H9 (cell line): ENCODE measurements at regions not wholly inside any gene's neighbourhood (a gene's known extent, or its start where the extent isn't known, plus 50 kb on each side); places are given as distances from the start of the nearest gene placed in this dataset.

ENCODE experiments used
- DNase-seq: peaks from one replicate; pipeline ENCODE4 v3.0.0-alpha.2; 2017
- H2AFZ ChIP-seq: one replicate; pipeline ENCODE4 v1.6.1; 2013; ENCODE audit warnings: mild to moderate bottlenecking, low read length, control low read depth, moderate library complexity
- H2AK5ac ChIP-seq: 2 replicates; pipeline ENCODE4 v1.6.1; 2013; ENCODE audit warnings: low read length, control low read depth, mixed read lengths; ENCODE audit not compliant: insufficient read length
- H2BK120ac ChIP-seq: one replicate; pipeline ENCODE4 v1.6.1; 2013; ENCODE audit warnings: low read depth, mild to moderate bottlenecking, low read length, control low read depth, inconsistent platforms; ENCODE audit not compliant: poor library complexity, severe bottlenecking
- H2BK12ac ChIP-seq: 2 replicates; pipeline ENCODE4 v1.6.1; 2013; ENCODE audit warnings: low read length, control low read depth, mixed read lengths, low read depth; ENCODE audit not compliant: insufficient read length
- H2BK15ac ChIP-seq: 2 replicates; pipeline ENCODE4 v1.6.1; 2013; ENCODE audit warnings: low read depth, low read length, control low read depth
- H2BK20ac ChIP-seq: one replicate; pipeline ENCODE4 v1.6.1; 2013; ENCODE audit warnings: low read depth, mild to moderate bottlenecking, low read length, control low read depth, inconsistent platforms; ENCODE audit not compliant: poor library complexity, severe bottlenecking
- H2BK5ac ChIP-seq: 2 replicates; pipeline ENCODE4 v1.6.1; 2013; ENCODE audit warnings: low read length, control low read depth, mixed read lengths; ENCODE audit not compliant: insufficient read length
- H3K14ac ChIP-seq: 2 replicates; pipeline ENCODE4 v1.6.1; 2013; ENCODE audit warnings: low read length, control low read depth; ENCODE audit not compliant: insufficient read depth
- H3K18ac ChIP-seq: 2 replicates; pipeline ENCODE4 v1.6.1; 2013; ENCODE audit warnings: low read depth, mild to moderate bottlenecking, mixed read lengths, low read length, control low read depth; ENCODE audit not compliant: insufficient read length
- H3K23ac ChIP-seq: 2 replicates; pipeline ENCODE4 v1.6.1; 2013; ENCODE audit warnings: low read length, control low read depth, mixed read lengths, low read depth; ENCODE audit not compliant: insufficient read length
- H3K23me2 ChIP-seq: 2 replicates; pipeline ENCODE4 v1.6.1; 2013; ENCODE audit warnings: low read depth, mild to moderate bottlenecking, mixed read lengths, low read length, control low read depth; ENCODE audit not compliant: insufficient read length, poor library complexity, severe bottlenecking
- H3K27ac ChIP-seq: 2 replicates; pipeline ENCODE4 v1.5.1; 2013; ENCODE audit warnings: low read length, control low read depth, mixed read lengths, low read depth; ENCODE audit not compliant: insufficient read length
- H3K27me3 ChIP-seq: 2 replicates; pipeline ENCODE4 v1.6.1; 2013; ENCODE audit warnings: low read length, control low read depth, inconsistent platforms; ENCODE audit not compliant: insufficient read depth
- H3K4ac ChIP-seq: 2 replicates; pipeline ENCODE4 v1.6.1; 2013; ENCODE audit warnings: low read depth, mild to moderate bottlenecking, control low read depth, inconsistent platforms, low read length, moderate library complexity
- H3K4me1 ChIP-seq: 2 replicates; pipeline ENCODE4 v1.6.1; 2013; ENCODE audit warnings: low read length, control low read depth, inconsistent platforms; ENCODE audit not compliant: insufficient read depth
- H3K4me2 ChIP-seq: 2 replicates; pipeline ENCODE4 v1.6.1; 2013; ENCODE audit warnings: low read length, control low read depth, mixed read lengths; ENCODE audit not compliant: insufficient read length, insufficient read depth
- H3K56ac ChIP-seq: 2 replicates; pipeline ENCODE4 v1.6.1; 2013; ENCODE audit warnings: low read depth, mild to moderate bottlenecking, mixed read lengths, low read length, control low read depth; ENCODE audit not compliant: insufficient read length
- H3K79me1 ChIP-seq: 2 replicates; pipeline ENCODE4 v1.6.1; 2013; ENCODE audit warnings: low read depth, mild to moderate bottlenecking, moderate library complexity, low read length, control low read depth, inconsistent platforms; ENCODE audit not compliant: insufficient read depth, poor library complexity, severe bottlenecking
- H3K79me2 ChIP-seq: 2 replicates; pipeline ENCODE4 v1.6.1; 2013; ENCODE audit warnings: low read length, control low read depth, inconsistent platforms; ENCODE audit not compliant: insufficient read depth
- H3K9ac ChIP-seq: 2 replicates; pipeline ENCODE4 v1.6.1; 2013; ENCODE audit warnings: low read length, control low read depth, mixed read lengths; ENCODE audit not compliant: insufficient read length; ENCODE audit errors: extremely low read depth
- H3K9me3 ChIP-seq: one replicate; pipeline ENCODE4 v1.6.1; 2013; ENCODE audit warnings: low read depth, low read length, inconsistent platforms; ENCODE audit not compliant: control insufficient read depth
- H3T11ph ChIP-seq: one replicate; pipeline ENCODE4 v1.6.1; 2013; ENCODE audit warnings: mild to moderate bottlenecking, low read length, control low read depth, inconsistent platforms
- H4K20me1 ChIP-seq: one replicate; pipeline ENCODE4 v1.6.1; 2013; ENCODE audit not compliant: control insufficient read depth, insufficient read length, insufficient read depth
- H4K5ac ChIP-seq: 2 replicates; pipeline ENCODE4 v1.6.1; 2013; ENCODE audit warnings: low read depth, mild to moderate bottlenecking, mixed read lengths, low read length, control low read depth; ENCODE audit not compliant: insufficient read length
- H4K8ac ChIP-seq: replicated peaks from 2 replicates; pipeline ENCODE4 v1.6.1; 2013; ENCODE audit warnings: low read length, control low read depth, mixed read lengths, low read depth; ENCODE audit not compliant: insufficient read length
- H4K91ac ChIP-seq: 2 replicates; pipeline ENCODE4 v1.6.1; 2013; ENCODE audit warnings: low read depth, mild to moderate bottlenecking, moderate library complexity, mixed read lengths, low read length, control low read depth; ENCODE audit not compliant: insufficient read length
- H3K27ac Mint-ChIP-seq, 3 experiments: 2 replicates in 2 of 3; 3 replicates in 1 of 3; pipeline ENCODE4 v1.8.0; 2020 to 2021; ENCODE audit warnings: mixed read lengths in 3 of 3, mild to moderate bottlenecking in 1 of 3, moderate library complexity in 1 of 3
- H3K27me3 Mint-ChIP-seq: 2 replicates; pipeline ENCODE4 v1.8.0; 2021; ENCODE audit warnings: low read depth, mild to moderate bottlenecking, moderate library complexity, mixed read lengths
- H3K36me3 Mint-ChIP-seq, 3 experiments: 2 replicates in 2 of 3; 3 replicates in 1 of 3; pipeline ENCODE4 v1.8.0; 2020 to 2021; ENCODE audit warnings: low read depth in 3 of 3, mixed read lengths in 3 of 3; ENCODE audit not compliant: insufficient read depth in 1 of 3
- H3K4me1 Mint-ChIP-seq, 2 experiments: 2 replicates each; pipeline ENCODE4 v1.8.0; 2020; ENCODE audit warnings: mixed read lengths in 2 of 2
- H3K4me3 Mint-ChIP-seq, 2 experiments: 2 replicates in 1 of 2; 3 replicates in 1 of 2; pipeline ENCODE4 v1.8.0; 2020 to 2021; ENCODE audit warnings: mild to moderate bottlenecking in 2 of 2, mixed read lengths in 2 of 2, moderate library complexity in 1 of 2
- H3K9me3 Mint-ChIP-seq, 2 experiments: 2 replicates in 1 of 2; 3 replicates in 1 of 2; pipeline ENCODE4 v1.8.0; 2020; ENCODE audit warnings: mild to moderate bottlenecking in 2 of 2, mixed read lengths in 2 of 2, moderate library complexity in 1 of 2
- CTCF ChIP-seq: fragments of 200-600 bp; sonication (generic); conservative IDR thresholded peaks from 3 replicates; pipeline ENCODE4 v1.8.0; 2021; ENCODE audit warnings: antibody characterized with exemption, mild to moderate bottlenecking
- WGBS: extraction: QIAGEN DNeasy Blood & Tissue Kit; methylation state at CpG from one replicate; pipeline ENCODE4 v1.1.7; 2013; ENCODE audit warnings: missing lambda C conversion rate, low lambda C conversion rate, mixed read lengths; ENCODE audit not compliant: insufficient read length; ENCODE audit errors: extremely low coverage; 5-methylcytosine and 5-hydroxymethylcytosine counted together

GRCh38 chr18:39648616-39649015 lies 2083.0 kb upstream of the CELF4 start:
- H3K23ac ChIP-seq: no peak overlapping the region
- H3K27me3 ChIP-seq: no peaks in the 10 kb centered on the region
- no peak overlapping the region for H2AK5ac ChIP-seq
- H3K27ac ChIP-seq: no peak overlapping the region
- H3K27ac Mint-ChIP-seq: peak overlapping the region; percentile 2 to 76 (median 14); a peak in 4 of 7 replicates
- no peak overlapping the region for H2BK5ac ChIP-seq
- H3K4me2 ChIP-seq: no peak overlapping the region
- H3K4ac ChIP-seq: no peak overlapping the region
- no peak overlapping the region for H4K5ac ChIP-seq
- H3K27me3 Mint-ChIP-seq: no peaks in the 10 kb centered on the region
- 0 out of 7 replicates have a peak, but pooled peaks cover 0 to 1% (median under 1%) of the 10 kb centered on the region in 3 experiments for H3K36me3 Mint-ChIP-seq
- no peaks in the 10 kb centered on the region for H4K20me1 ChIP-seq
- no peak overlapping the region for H2BK20ac ChIP-seq
- H3K56ac ChIP-seq: no peak overlapping the region
- H2BK120ac ChIP-seq: no peak overlapping the region
- no peak overlapping the region for H2BK15ac ChIP-seq
- H3K79me1 ChIP-seq: no peaks in the 10 kb centered on the region
- H3K9ac ChIP-seq: no peak overlapping the region
- 100% methylated on average over 1 of the region's 1 CpG for WGBS
- no peak for TF ChIP-seq CTCF
- H3K23me2 ChIP-seq: no peaks in the 10 kb centered on the region
- H3K4me1 Mint-ChIP-seq: peaks cover 12 to 13% of the 10 kb centered on the region in 2 experiments
- no peak overlapping the region for H3K18ac ChIP-seq
- H3K4me3 Mint-ChIP-seq: no peak overlapping the region
- H3K9me3 Mint-ChIP-seq: no peaks in the 10 kb centered on the region
- no peak overlapping the region for H2BK12ac ChIP-seq
- H2AFZ ChIP-seq: no peak overlapping the region
- H3K4me1 ChIP-seq: no peaks in the 10 kb centered on the region; the same call in 1 of the 2 replicates
- no peak overlapping the region for H4K8ac ChIP-seq
- no peak overlapping the region for H3T11ph ChIP-seq
- no peak overlapping the region for H3K14ac ChIP-seq
- H4K91ac ChIP-seq: no peak overlapping the region
- H3K79me2 ChIP-seq: no peaks in the 10 kb centered on the region
- no peaks in the 10 kb centered on the region for H3K9me3 ChIP-seq
- DNase-seq: no peak
